ENCODE measurements at regions not wholly inside any gene's neighbourhood (a gene's known extent, or its start where the extent isn't known, plus 50 kb on each side); places are given as distances from the start of the nearest gene placed in this dataset.
A peak's percentile ranks its signal among the peaks of the same experiment; 100 is the strongest.

- Histone ChIP-seq H3K9ac (ENCODE audit: extremely low read depth, low read length, poor library complexity, severe bottlenecking) (no peak overlapping the region), H3K4me1 (ENCODE audit: control insufficient read depth, insufficient read depth, low read length) (no peaks in the 10 kb centered on the region), H3K9me3 (ENCODE audit: control insufficient read depth, low read length) (no peaks in the 10 kb centered on the region), H3K36me3 (ENCODE audit: control insufficient read depth, insufficient read depth, low read length) (no peaks in the 10 kb centered on the region), H3K4me3 (ENCODE audit: low read length) (no peak overlapping the region), H3K27ac (ENCODE audit: low read depth, low read length) (peak overlapping the region; percentile 76), H3K27me3 (ENCODE audit: control insufficient read depth, insufficient read depth, low read length, poor library complexity, severe bottlenecking) (no peaks in the 10 kb centered on the region)
- WGBS, 2 experiments (ENCODE audit: insufficient coverage in 1 of 2, insufficient read length in 1 of 2) = 71 to 80% methylated on average over 1 to 3 of the region's 3 CpGs
- DNase-seq = no peak
- peaks cover 3% of the 10 kb centered on the region for H3K4me1 Mint-ChIP-seq
- H3K36me3 Mint-ChIP-seq (ENCODE audit: low read depth) = no peaks in the 10 kb centered on the region
- no peaks in the 10 kb centered on the region for H3K27me3 Mint-ChIP-seq (ENCODE audit: insufficient read depth)
- no peak overlapping the region for H3K4me3 Mint-ChIP-seq
- H3K27ac Mint-ChIP-seq = no peak overlapping the region
- H3K9me3 Mint-ChIP-seq = peaks cover 2% of the 10 kb centered on the region
- no peak for TF ChIP-seq CTCF (conservative IDR thresholded peaks at IDR 0.05)
These were observed 501.9 kb upstream of the CHAC2 start for GRCh38 chr2:53265544-53266299.

GRCh38 chr2:53260568-53260967 lies 507.0 kb upstream of the CHAC2 start:
- Mint-ChIP-seq H3K9me3 (peaks cover 6% of the 10 kb centered on the region), H3K4me3 (no peak overlapping the region), H3K4me1 (no peaks in the 10 kb centered on the region), H3K27ac (no peak overlapping the region), H3K27me3 (ENCODE audit: insufficient read depth) (no peaks in the 10 kb centered on the region), H3K36me3 (ENCODE audit: low read depth) (no peaks in the 10 kb centered on the region)
- Histone ChIP-seq H3K4me3 (ENCODE audit: low read length) (no peak overlapping the region), H3K9me3 (ENCODE audit: control insufficient read depth, low read length) (no peaks in the 10 kb centered on the region), H3K4me1 (ENCODE audit: control insufficient read depth, insufficient read depth, low read length) (no peaks in the 10 kb centered on the region), H3K9ac (ENCODE audit: extremely low read depth, low read length, poor library complexity, severe bottlenecking) (no peak overlapping the region), H3K27ac (ENCODE audit: low read depth, low read length) (no peak overlapping the region), H3K27me3 (ENCODE audit: control insufficient read depth, insufficient read depth, low read length, poor library complexity, severe bottlenecking) (no peaks in the 10 kb centered on the region), H3K36me3 (ENCODE audit: control insufficient read depth, insufficient read depth, low read length) (no peaks in the 10 kb centered on the region)
- no peak for DNase-seq
- WGBS, 2 experiments (ENCODE audit: insufficient coverage in 1 of 2, insufficient read length in 1 of 2) = 88% methylated on average over 2 to 5 of the region's 5 CpGs
- TF ChIP-seq CTCF (conservative IDR thresholded peaks at IDR 0.05) = no peak

- Mint-ChIP-seq H3K4me1 (no peaks in the 10 kb centered on the region), H3K4me3 (no peak overlapping the region), H3K9me3 (peaks cover 6% of the 10 kb centered on the region), H3K36me3 (ENCODE audit: low read depth) (no peaks in the 10 kb centered on the region), H3K27ac (no peak overlapping the region), H3K27me3 (ENCODE audit: insufficient read depth) (no peaks in the 10 kb centered on the region)
- Histone ChIP-seq H3K36me3 (ENCODE audit: control insufficient read depth, insufficient read depth, low read length) (no peaks in the 10 kb centered on the region), H3K4me3 (ENCODE audit: low read length) (no peak overlapping the region), H3K9ac (ENCODE audit: extremely low read depth, low read length, poor library complexity, severe bottlenecking) (no peak overlapping the region), H3K4me1 (ENCODE audit: control insufficient read depth, insufficient read depth, low read length) (no peaks in the 10 kb centered on the region), H3K27me3 (ENCODE audit: control insufficient read depth, insufficient read depth, low read length, poor library complexity, severe bottlenecking) (no peaks in the 10 kb centered on the region), H3K27ac (ENCODE audit: low read depth, low read length) (no peak overlapping the region), H3K9me3 (ENCODE audit: control insufficient read depth, low read length) (no peaks in the 10 kb centered on the region)
- WGBS, 2 experiments (ENCODE audit: insufficient coverage in 1 of 2, insufficient read length in 1 of 2) = 92 to 96% methylated on average over 11 to 29 of the region's 29 CpGs
- TF ChIP-seq CTCF (conservative IDR thresholded peaks at IDR 0.05) = no peak
- DNase-seq = no peak
These were observed 508.1 kb upstream of the CHAC2 start for GRCh38 chr2:53259395-53260009.
